Chondrocyte (in vitro differentiated cells): ENCODE measurements at regions not wholly inside any gene's neighbourhood (a gene's known extent, or its start where the extent isn't known, plus 50 kb on each side); places are given as distances from the start of the nearest gene placed in this dataset.

ENCODE experiments used
- DNase-seq: peaks from one replicate; pipeline ENCODE4 v3.0.0; 2021; ENCODE audit warnings: mixed read lengths, low spot score
- H3K27ac Mint-ChIP-seq: one replicate; pipeline ENCODE4 v1.8.0; 2021; ENCODE audit warnings: mild to moderate bottlenecking, moderate library complexity, mixed read lengths; ENCODE audit not compliant: unreplicated experiment
- H3K27me3 Mint-ChIP-seq: 2 replicates; pipeline ENCODE4 v1.8.0; 2021; ENCODE audit warnings: low read depth, mixed read lengths
- H3K36me3 Mint-ChIP-seq: 2 replicates; pipeline ENCODE4 v1.8.0; 2021; ENCODE audit warnings: low read depth, mixed read lengths
- H3K4me1 Mint-ChIP-seq: 2 replicates; pipeline ENCODE4 v1.8.0; 2021; ENCODE audit warnings: low read depth, mild to moderate bottlenecking, mixed read lengths
- H3K4me3 Mint-ChIP-seq: one replicate; pipeline ENCODE4 v1.8.0; 2021; ENCODE audit warnings: mild to moderate bottlenecking, moderate library complexity, mixed read lengths; ENCODE audit not compliant: unreplicated experiment
- H3K9me3 Mint-ChIP-seq: 2 replicates; pipeline ENCODE4 v1.8.0; 2021; ENCODE audit warnings: low read depth, mixed read lengths
- TF ChIP-seq, protein P1 (sequence below): fragments of 200-600 bp; sonication (generic); IDR thresholded peaks from 2 replicates; pipeline ENCODE4 v1.5.0; 2021; ENCODE audit warnings: antibody characterized with exemption, mild to moderate bottlenecking, moderate library complexity

- H3K9me3 Mint-ChIP-seq = peaks cover 50% of the 10 kb centered on the region
- H3K36me3 Mint-ChIP-seq = no peaks in the 10 kb centered on the region
- DNase-seq = no peak
- no peaks in the 10 kb centered on the region for H3K27me3 Mint-ChIP-seq
- H3K4me3 Mint-ChIP-seq = no peak overlapping the region
- H3K27ac Mint-ChIP-seq = no peak overlapping the region
- TF ChIP-seq, protein P1, sequence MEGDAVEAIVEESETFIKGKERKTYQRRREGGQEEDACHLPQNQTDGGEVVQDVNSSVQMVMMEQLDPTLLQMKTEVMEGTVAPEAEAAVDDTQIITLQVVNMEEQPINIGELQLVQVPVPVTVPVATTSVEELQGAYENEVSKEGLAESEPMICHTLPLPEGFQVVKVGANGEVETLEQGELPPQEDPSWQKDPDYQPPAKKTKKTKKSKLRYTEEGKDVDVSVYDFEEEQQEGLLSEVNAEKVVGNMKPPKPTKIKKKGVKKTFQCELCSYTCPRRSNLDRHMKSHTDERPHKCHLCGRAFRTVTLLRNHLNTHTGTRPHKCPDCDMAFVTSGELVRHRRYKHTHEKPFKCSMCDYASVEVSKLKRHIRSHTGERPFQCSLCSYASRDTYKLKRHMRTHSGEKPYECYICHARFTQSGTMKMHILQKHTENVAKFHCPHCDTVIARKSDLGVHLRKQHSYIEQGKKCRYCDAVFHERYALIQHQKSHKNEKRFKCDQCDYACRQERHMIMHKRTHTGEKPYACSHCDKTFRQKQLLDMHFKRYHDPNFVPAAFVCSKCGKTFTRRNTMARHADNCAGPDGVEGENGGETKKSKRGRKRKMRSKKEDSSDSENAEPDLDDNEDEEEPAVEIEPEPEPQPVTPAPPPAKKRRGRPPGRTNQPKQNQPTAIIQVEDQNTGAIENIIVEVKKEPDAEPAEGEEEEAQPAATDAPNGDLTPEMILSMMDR = no peak
- no peaks in the 10 kb centered on the region for H3K4me1 Mint-ChIP-seq
Observed at GRCh38 chr10:130800281-130800680, 511.2 kb downstream of the TCERG1L start.

DNA sequence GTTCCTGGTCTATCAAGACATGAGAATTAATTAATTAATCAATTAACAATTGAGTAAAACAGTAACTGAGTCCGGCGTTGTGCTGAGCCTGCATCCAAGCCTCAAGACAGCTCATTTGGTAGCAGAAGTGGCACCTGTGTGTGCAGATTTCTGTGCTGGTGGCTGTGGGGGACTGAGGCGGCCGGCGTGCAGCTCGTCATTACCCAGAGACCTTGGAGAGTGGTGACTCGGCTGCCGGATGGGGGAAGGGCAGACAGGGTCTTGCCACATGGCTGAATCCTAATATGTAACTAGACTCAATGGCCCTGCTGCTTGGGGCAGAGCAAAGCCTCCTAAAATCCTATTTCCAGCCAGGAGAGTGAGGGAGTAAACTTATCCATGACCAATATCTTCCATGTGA is 510.2 kb downstream of the TCERG1L start:
- DNase-seq = no peak
- Mint-ChIP-seq H3K27me3 (no peaks in the 10 kb centered on the region), H3K27ac (no peak overlapping the region), H3K36me3 (no peaks in the 10 kb centered on the region), H3K9me3 (peaks cover 48% of the 10 kb centered on the region), H3K4me3 (no peak overlapping the region), H3K4me1 (no peaks in the 10 kb centered on the region)
- TF ChIP-seq, protein P1 = no peak

DNA sequence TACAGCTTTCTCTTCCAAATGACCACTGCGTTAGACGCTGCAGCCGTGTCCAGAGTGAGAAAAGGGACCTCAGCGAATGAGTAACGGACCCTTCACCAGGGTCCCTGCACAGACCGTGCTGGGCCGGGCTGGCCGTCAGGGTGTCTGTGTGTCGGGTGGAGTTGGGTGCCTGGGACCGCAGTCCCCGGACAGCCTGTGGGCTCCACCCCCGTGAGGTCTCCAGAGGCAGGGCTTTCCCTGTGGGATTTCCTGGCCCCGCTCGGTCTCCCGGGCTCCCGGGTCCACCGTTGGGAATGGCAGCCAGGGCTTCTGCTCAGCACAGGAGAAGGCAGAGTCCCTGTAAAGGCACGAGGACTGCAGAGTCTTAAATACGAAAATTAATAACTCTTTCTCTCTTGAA is 509.7 kb downstream of the TCERG1L start:
- H3K27ac Mint-ChIP-seq = no peak overlapping the region
- no peak overlapping the region for H3K4me3 Mint-ChIP-seq
- no peak for DNase-seq
- TF ChIP-seq, protein P1 = no peak
- H3K4me1 Mint-ChIP-seq = no peaks in the 10 kb centered on the region
- no peaks in the 10 kb centered on the region for H3K36me3 Mint-ChIP-seq
- peaks cover 43% of the 10 kb centered on the region for H3K9me3 Mint-ChIP-seq
- H3K27me3 Mint-ChIP-seq = no peaks in the 10 kb centered on the region

GRCh38 chr10:130802301-130802700 is 509.2 kb downstream of the TCERG1L start:
- TF ChIP-seq, protein P1 = no peak
- H3K9me3 Mint-ChIP-seq = peaks cover 38% of the 10 kb centered on the region
- no peaks in the 10 kb centered on the region for H3K4me1 Mint-ChIP-seq
- DNase-seq = no peak
- no peaks in the 10 kb centered on the region for H3K36me3 Mint-ChIP-seq
- no peak overlapping the region for H3K27ac Mint-ChIP-seq
- no peaks in the 10 kb centered on the region for H3K27me3 Mint-ChIP-seq
- H3K4me3 Mint-ChIP-seq = no peak overlapping the region

GRCh38 chr10:130804281-130804680 is 507.2 kb downstream of the TCERG1L start:
- TF ChIP-seq, protein P1 = no peak
- no peak for DNase-seq
- Mint-ChIP-seq H3K27me3 (no peaks in the 10 kb centered on the region), H3K4me3 (no peak overlapping the region), H3K36me3 (no peaks in the 10 kb centered on the region), H3K4me1 (no peaks in the 10 kb centered on the region), H3K9me3 (peaks cover 35% of the 10 kb centered on the region), H3K27ac (no peak overlapping the region)
